Liver (tissue), 3 donors: ENCODE measurements at regions not wholly inside any gene's neighbourhood (a gene's known extent, or its start where the extent isn't known, plus 50 kb on each side); places are given as distances from the start of the nearest gene placed in this dataset.
A peak's percentile ranks its signal among the peaks of the same experiment; 100 is the strongest.

Experiments used
- ATF3 ChIP-seq: IDR thresholded peaks from 2 replicates; pipeline ENCODE4 v1.6.1; 2016; ENCODE audit warnings: antibody characterized with exemption
- CTCF ChIP-seq: fragments of 150-350 bp; IDR thresholded peaks from 2 replicates; pipeline ENCODE4 v1.5.1; 2017; ENCODE audit warnings: improper control_type of control experiment, low read depth, low read length; ENCODE audit not compliant: missing input control
- MAX ChIP-seq: IDR thresholded peaks from 2 replicates; pipeline ENCODE4 v1.6.1; 2016; ENCODE audit warnings: antibody characterized with exemption
- REST ChIP-seq: IDR thresholded peaks from 2 replicates; pipeline ENCODE4 v1.6.1; 2016; ENCODE audit warnings: antibody characterized with exemption, mild to moderate bottlenecking
- RXRA ChIP-seq, 2 donors: IDR thresholded peaks; 2 replicates each; pipeline ENCODE4 v1.6.1; 2017 to 2018; ENCODE audit warnings: antibody characterized with exemption in 2 of 2, mild to moderate bottlenecking in 1 of 2
- donor health status: healthy.
- donor health status: healthy.

- no peak for TF ChIP-seq CTCF
- TF ChIP-seq MAX: peak; percentile 79
- TF ChIP-seq ATF3: peak; percentile 37
- peak; percentile 40 for TF ChIP-seq REST
- TF ChIP-seq RXRA (IDR thresholded peaks at IDR 0.05): peak; percentile 93 to 94
These were observed 209.3 kb downstream of the AHR start for GRCh38 chr7:17507717-17508116.
